ENCODE measurements at regions not wholly inside any gene's neighbourhood (a gene's known extent, or its start where the extent isn't known, plus 50 kb on each side); places are given as distances from the start of the nearest gene placed in this dataset.
A peak's percentile ranks its signal among the peaks of the same experiment; 100 is the strongest.
"Not testable (repeated sequence)": the region's sequence is repeated elsewhere in the genome, so short reads cannot be mapped to it uniquely, and the experiment has no call there.

DNA sequence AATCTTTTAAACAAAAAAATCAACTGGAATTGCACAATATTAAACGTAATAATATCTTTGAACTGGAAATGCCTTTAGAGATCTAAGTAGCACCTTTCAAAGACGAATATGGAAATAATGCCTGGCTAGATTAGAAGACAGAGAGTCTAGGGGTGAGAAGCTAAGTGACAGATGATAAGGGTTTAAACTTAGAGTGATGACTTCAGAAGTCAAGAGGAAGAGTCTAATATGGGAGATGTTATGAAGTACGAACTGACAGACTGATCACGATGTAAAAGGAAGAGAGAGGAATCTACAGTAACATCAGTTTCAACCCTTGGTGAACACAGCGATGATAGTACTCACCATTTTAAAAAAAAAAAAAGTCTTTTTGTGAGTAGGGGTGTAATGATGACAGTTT lies 57.9 kb downstream of the HINT1 start:
- no peak for DNase-seq

DNA sequence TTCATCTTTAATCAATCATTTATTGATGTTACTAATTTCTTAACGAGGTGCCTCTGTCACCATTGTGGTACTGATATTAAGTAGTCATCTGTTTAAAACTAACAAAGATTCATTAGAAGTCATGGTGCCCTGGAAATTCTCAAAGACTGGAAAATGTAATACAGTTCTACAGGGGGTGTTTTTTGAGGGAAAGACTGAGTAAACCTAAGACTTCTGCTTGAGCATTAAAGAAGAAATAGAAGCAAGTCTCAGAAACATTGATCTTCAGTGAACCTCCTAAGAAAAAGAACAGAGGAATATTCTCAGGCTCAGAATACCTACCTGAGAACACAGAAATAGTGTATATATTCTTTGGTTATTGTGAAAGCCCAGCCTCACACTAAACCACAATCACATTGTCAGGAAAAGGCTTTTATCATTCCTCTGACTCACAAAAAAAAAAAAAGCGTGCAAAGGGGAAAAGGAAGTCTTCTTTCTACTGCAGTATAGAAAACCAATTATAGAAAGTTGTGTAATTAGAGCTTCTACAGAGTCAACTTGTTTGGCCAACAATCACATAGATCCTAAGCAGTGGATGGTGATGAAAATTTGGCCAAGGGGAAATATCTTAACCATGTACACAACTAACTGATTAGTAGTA lies 60.8 kb downstream of the HINT1 start:
- DNase-seq = no peak

DNA sequence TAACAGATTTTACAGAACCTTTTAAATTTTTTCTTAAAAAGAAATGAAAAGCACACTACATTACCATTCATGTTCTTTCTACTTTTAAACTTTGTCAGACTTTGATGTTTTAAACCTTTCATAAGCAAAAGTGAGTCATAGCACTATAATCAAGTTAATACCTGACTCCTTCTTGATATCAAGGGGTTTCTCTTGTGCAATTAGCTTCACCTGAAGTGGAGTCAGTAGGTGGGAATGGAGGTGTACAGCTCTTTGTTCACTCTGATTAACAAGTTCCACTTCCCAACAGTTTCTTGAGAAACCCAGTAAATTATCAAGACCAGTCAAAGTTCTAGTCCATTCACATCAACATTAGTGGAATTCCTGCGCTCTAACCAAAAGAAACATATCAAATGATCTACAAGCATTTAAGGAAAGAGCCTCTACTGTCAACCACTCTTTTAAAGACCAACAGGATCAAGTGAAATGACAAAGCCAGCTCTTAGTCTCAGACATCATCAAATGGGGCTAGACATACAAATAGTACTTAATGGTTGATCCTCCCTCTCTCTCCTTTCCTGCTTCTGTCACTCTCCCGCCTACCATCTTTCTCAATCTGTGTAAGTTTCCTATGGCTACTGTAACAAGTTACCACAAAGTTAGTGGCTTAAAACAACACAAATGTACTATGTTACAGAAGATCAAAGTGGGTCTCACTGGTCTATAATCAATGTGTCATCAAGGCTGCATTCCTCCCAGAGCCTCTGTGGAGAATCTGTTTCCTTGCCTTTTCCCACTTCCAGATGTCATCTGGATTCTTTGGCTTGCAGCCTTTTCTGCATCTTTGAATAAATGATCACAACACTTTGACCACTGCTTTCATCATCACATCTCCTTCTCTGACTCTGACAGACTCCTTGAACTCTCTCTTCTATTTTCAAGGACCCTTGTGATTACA lies 68.0 kb downstream of the HINT1 start:
- DNase-seq = no peak

DNA sequence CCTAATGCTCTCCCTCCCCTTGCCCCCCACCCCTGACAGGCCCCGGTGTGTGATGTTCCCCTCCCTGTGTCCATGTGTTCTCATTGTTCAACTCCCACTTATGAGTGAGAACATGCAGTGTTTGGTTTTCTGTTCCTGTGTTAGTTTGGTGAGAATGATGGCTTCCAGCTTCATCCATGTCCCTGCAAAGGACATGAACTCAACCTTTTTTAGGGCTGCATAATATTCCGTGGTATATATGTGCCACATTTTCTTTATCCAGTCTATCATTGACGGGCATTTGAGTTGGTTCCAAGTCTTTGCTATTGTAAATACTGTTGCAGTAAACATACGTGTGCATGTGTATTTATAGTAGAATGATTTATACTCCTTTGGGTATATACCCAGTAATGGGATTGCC lies 69.5 kb downstream of the HINT1 start:
- not testable (repeated sequence) for DNase-seq

- DNase-seq = no peak
Measured at GRCh38 chr5:131084436-131084835, 80.6 kb downstream of the HINT1 start.

DNA sequence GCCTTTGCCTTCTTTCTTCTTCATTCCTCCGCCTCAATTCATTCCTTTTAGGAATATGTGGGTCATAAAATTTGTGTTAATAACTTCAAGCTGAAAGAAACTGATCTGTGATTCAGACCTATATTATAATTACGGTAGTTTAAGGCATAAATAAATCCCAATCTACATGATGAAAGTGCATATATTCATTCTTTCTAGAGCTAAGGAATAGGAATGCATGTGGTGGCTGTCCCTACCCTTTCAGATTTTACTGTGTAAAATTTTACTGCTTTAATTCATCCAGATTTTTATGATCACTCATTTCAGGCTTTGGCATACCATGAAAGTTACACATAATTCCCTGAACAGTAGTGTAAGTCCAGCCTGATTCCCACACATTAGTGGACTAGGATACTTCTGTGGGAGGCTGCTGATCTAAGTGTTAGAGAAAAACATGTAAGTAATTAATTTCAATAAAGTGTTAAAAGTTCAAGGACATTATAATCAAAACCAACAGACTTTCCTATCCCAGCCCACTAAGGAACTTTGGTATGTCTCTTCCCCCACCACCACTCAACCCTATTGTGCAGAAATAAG lies 83.1 kb downstream of the HINT1 start:
- DNase-seq = no peak

DNA sequence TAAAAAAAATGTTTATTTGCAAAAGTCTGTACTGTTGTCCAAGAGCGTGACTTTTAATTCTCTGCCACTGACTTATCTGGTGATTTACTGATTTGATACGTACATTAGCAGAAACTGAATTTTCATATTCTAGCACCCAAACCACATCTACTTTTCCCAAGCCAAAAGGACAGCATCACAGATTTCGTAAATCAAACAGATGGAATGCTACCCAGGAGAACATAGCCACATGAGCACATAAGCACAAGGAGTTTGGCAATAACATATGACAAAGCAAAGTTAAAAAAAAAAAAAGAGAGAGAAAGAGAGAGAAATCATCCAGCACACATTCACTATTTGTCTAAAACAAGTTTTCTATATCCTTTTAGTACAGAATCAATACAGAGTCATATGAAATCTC lies 83.7 kb downstream of the HINT1 start:
- DNase-seq = no peak

- no peak for DNase-seq
Measured at GRCh38 chr5:131079232-131079631, 85.8 kb downstream of the HINT1 start.

DNA sequence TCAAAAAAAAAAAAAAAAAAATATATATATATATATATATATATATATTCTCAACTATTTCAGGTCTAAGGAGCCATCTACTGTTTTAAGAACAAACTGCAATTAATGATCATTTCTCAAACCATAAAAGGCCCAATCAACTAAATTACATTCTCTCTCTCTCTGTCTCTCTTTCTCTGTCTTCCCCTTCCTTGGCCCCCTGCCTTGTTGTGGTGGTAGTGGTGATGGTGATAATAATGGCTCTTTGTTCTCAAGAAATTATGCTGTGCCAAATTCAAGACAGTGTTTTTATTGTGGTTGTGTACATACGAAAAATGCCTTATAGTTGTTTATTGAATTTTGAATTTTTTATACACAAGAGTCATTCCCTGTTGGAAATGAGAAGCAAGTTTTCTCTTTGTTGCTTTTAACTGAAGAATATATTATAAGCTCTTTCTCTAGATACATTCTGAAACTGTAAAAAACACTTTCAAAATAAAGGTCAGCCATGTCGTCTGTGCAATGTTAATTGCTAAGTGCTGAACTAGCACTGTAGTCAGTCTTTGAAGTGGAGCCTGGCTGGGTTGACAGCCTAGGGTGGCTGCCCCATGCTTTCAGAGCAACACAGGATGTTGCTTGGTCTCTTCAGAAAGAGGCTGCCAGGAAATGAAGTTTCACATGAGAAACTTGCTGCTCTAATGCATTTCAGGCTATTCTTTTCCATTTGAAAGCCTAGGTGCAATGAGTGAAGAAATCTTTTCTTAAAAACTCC lies 96.0 kb downstream of the HINT1 start:
- peak; percentile 8 for DNase-seq

DNA sequence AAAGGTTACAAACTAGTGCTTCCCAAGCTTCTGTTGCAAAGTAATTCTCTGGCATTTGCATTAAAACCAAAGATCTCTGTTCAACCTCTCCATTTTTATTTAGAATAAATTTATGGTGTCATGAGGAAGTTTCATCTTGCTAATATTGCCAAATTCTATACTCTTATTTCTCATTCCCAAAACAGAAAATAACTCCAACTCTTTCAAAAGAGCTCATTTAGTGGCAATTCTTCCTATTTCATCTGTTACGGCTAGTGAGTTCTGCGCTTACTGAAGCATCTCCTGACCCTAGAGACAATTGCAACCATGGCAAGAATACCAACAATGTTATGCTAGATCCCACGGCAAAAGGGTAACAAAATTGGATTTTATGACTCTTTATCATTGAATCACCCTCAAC lies 97.0 kb downstream of the HINT1 start:
- no peak for DNase-seq

GRCh38 chr5:131067636-131068035 lies 97.4 kb downstream of the HINT1 start:
- DNase-seq = no peak

GRCh38 chr5:131064669-131065371 lies 100.2 kb downstream of the HINT1 start:
- DNase-seq = no peak

DNA sequence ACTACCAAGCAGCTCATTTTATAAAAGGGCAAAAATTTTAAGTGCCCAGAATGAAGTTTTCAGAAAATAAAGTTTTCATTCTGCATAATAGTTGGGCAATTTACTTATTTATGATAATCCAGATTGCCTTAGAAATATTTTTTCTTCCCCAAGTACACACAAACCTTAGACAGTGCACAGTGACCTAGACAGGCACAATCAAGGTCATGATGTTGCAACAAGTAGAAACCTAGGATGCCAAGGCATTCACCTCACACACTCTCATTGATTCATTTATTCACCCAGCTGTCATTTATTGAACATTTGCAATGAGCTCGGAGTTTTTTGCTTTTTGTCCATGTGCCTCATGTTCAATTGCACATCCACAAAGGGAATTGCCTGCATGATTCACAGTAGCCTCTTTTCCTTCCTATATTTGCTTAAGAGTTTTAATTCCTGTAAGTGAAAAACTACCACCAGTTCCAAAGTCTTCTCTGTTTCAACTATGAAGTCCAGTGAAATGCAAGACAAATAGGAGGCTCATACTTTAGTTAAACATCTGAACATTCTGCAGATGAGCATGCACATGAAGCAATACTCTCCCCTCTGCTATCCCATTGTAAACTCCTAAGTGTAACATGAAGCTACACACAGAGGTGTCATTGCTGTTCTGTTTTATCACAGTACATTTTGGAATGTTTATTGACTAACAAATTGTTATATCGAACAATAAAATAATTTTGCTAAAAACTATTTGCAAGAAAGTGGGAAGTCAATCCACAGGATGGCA lies 122.9 kb downstream of the HINT1 start:
- no peak for DNase-seq

- no peak for DNase-seq
Measured at GRCh38 chr5:131023498-131023865, 141.6 kb downstream of the HINT1 start.

GRCh38 chr5:131022811-131023497 lies 142.1 kb downstream of the HINT1 start:
- no peak for DNase-seq

DNA sequence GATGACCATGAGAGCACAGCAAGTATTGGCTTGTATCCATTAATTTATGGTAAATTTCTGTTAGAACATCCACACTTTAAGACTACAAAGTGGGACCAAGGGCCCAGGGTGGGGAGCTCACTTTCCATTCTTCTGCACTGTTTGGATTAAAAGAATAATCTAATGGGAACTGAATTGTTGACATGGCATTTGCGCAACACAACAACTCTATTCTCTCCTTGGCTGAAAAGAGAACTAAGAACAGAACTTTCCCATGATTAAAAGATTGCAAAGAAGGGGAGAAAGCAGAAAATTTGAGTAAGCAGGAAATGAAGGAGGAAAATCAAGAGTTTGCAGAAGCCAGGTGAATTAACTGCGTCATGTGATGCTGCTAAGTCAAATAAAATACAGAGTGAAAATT lies 143.4 kb downstream of the HINT1 start:
- DNase-seq = no peak

DNA sequence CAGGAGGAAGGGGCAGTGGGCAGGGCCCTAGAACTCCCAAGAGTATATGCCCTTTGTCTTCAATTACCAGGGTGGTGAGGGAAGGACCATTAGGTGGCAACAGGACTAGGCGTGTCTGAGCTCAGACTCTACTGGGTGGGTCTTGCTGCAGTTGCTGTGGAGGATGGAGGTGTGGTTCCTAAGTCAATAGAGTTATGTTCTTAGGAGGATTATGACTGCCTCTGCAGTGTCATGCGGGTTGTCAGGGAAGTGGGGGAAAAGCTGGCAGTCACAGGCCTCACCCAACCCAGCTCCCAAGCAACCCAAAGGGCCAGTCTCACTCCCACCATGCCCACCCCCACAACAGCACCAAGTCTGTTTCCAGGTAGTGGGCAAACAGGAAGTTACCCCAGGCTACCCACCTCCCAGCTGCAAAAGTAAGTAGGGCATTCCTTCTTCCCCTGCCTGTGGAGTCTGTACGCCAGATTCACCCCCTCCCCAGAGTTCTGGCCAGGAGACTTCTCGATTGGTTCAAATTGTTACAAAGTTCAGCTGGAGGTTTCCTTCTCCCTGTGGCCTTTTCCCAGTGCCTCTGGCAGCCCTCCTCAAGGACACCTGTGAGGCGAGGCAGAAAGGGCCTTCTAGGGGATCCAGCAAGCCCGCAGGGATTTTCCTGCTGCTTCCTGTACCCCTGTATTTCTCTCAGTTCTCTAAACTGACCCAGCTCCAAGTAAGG lies 145.3 kb downstream of the HINT1 start:
- DNase-seq = no peak

- DNase-seq = no peak
Measured at GRCh38 chr5:131019111-131019510, 145.9 kb downstream of the HINT1 start.

DNA sequence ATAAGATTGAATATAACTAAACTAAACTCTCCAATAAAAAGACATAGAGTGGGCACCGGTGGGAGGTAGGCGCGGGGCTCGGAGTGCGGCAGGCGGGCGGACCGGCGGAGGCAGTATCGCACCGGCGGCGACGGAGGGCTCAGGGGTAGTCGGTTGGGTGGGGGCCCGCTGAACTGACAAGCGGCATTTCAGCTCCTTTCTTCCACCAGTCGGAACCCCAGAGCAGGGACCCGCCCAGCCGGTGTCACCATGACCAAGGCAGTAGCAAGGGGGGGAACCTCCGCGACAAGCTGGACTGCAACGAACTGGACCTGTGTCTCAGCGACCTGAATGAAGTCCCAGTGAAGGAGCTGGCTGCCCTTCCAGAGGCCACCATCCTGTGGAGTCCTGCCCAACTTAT lies 156.7 kb downstream of the HINT1 start:
- no peak for DNase-seq
